Activated naive CD4-positive, alpha-beta T cell (primary cell): ENCODE measurements at regions not wholly inside any gene's neighbourhood (a gene's known extent, or its start where the extent isn't known, plus 50 kb on each side); places are given as distances from the start of the nearest gene placed in this dataset.
"Not testable (repeated sequence)": the region's sequence is repeated elsewhere in the genome, so short reads cannot be mapped to it uniquely, and the experiment has no call there.

Experiments used
- DNase-seq, 4 experiments: peaks; one replicate each; lab custom pipeline; 2025; lab: John Stamatoyannopoulos, UW

GRCh38 chr18:11511434-11512095 lies 97.8 kb upstream of the SLC35G4 start:
- DNase-seq, result no peak

- no peak for DNase-seq
These were observed 102.5 kb upstream of the SLC35G4 start for GRCh38 chr18:11506856-11507255.

- no peak for DNase-seq
These were observed 103.4 kb upstream of the SLC35G4 start for GRCh38 chr18:11505993-11506392.

GRCh38 chr18:11504962-11505361 lies 104.4 kb upstream of the SLC35G4 start:
- DNase-seq, result no peak

GRCh38 chr18:11502368-11502767 lies 107.0 kb upstream of the SLC35G4 start:
- no peak for DNase-seq

- no peak for DNase-seq
These were observed 108.0 kb upstream of the SLC35G4 start for GRCh38 chr18:11501352-11501751.

GRCh38 chr18:11500153-11501122 lies 109.0 kb upstream of the SLC35G4 start:
- no peak for DNase-seq

- DNase-seq, result no peak
These were observed 110.6 kb upstream of the SLC35G4 start for GRCh38 chr18:11498821-11499220.

GRCh38 chr18:11497585-11497984 lies 111.8 kb upstream of the SLC35G4 start:
- no peak for DNase-seq

- no peak for DNase-seq
These were observed 112.7 kb upstream of the SLC35G4 start for GRCh38 chr18:11496526-11497172.

GRCh38 chr18:11495441-11495840 lies 114.0 kb upstream of the SLC35G4 start:
- no peak for DNase-seq

GRCh38 chr18:11494107-11494506 lies 115.3 kb upstream of the SLC35G4 start:
- DNase-seq, result no peak

GRCh38 chr18:11489266-11489899 lies 120.0 kb upstream of the SLC35G4 start:
- DNase-seq, result no peak

GRCh38 chr18:11488175-11488574 lies 121.2 kb upstream of the SLC35G4 start:
- no peak for DNase-seq

GRCh38 chr18:11487390-11487789 lies 122.0 kb upstream of the SLC35G4 start:
- no peak for DNase-seq

- no peak for DNase-seq
These were observed 127.1 kb upstream of the SLC35G4 start for GRCh38 chr18:11482271-11482670.

- DNase-seq, result no peak
These were observed 128.7 kb upstream of the SLC35G4 start for GRCh38 chr18:11480692-11481091.

GRCh38 chr18:11479031-11479430 lies 130.4 kb upstream of the SLC35G4 start:
- not testable (repeated sequence) for DNase-seq

- DNase-seq, result no peak
These were observed 138.5 kb upstream of the SLC35G4 start for GRCh38 chr18:11470941-11471340.

- no peak for DNase-seq
These were observed 140.8 kb upstream of the SLC35G4 start for GRCh38 chr18:11468617-11469016.

GRCh38 chr18:11468120-11468519 lies 141.3 kb upstream of the SLC35G4 start:
- no peak for DNase-seq

- no peak for DNase-seq
These were observed 141.8 kb upstream of the SLC35G4 start for GRCh38 chr18:11467611-11468010.
